Fibroblast of lung (primary cell): ENCODE measurements at regions not wholly inside any gene's neighbourhood (a gene's known extent, or its start where the extent isn't known, plus 50 kb on each side); places are given as distances from the start of the nearest gene placed in this dataset.

Experiments used
- DNase-seq, 2 donors: peaks; one replicate each; pipeline versions ENCODE4 v3.0.0 to v3.0.0-alpha.2; 2010; ENCODE audit warnings: low read depth in 2 of 2
- H2AFZ ChIP-seq: 2 replicates; pipeline ENCODE4 v1.5.1; 2012; ENCODE audit warnings: low read length, control low read depth, inconsistent platforms
- H3K27ac ChIP-seq: 2 replicates; pipeline ENCODE4 v1.5.1; 2011; ENCODE audit warnings: low read length, control low read depth; ENCODE audit not compliant: insufficient read depth
- H3K27me3 ChIP-seq: 2 replicates; pipeline ENCODE4 v1.5.1; 2011; ENCODE audit warnings: mild to moderate bottlenecking, low read length; ENCODE audit not compliant: control insufficient read depth, insufficient read depth
- H3K36me3 ChIP-seq: 2 replicates; pipeline ENCODE4 v1.5.1; 2011; ENCODE audit warnings: low read length; ENCODE audit not compliant: control insufficient read depth, insufficient read depth
- H3K4me1 ChIP-seq: 2 replicates; pipeline ENCODE4 v1.5.1; 2011; ENCODE audit warnings: low read length; ENCODE audit not compliant: control insufficient read depth, insufficient read depth; ENCODE audit errors: extremely low read depth
- H3K4me2 ChIP-seq: 2 replicates; pipeline ENCODE4 v1.5.1; 2011; ENCODE audit warnings: low read length, control low read depth; ENCODE audit not compliant: insufficient read depth; ENCODE audit errors: extremely low read depth
- H3K4me3 ChIP-seq, 4 experiments: fragments of 200-600 bp in 1 of 4; sonication (generic) in 1 of 4; replicated peaks in 1 of 4; 2 replicates each; pipeline ENCODE4 v1.5.1; 2011 to 2016; ENCODE audit warnings: low read length in 4 of 4, low read depth in 3 of 4, mild to moderate bottlenecking in 3 of 4, control low read depth in 2 of 4, inconsistent platforms in 1 of 4, mixed read lengths in 1 of 4; ENCODE audit not compliant: insufficient read depth in 1 of 4; ENCODE audit errors: control extremely low read depth in 1 of 4
- H3K79me2 ChIP-seq: 2 replicates; pipeline ENCODE4 v1.5.1; 2012; ENCODE audit warnings: mild to moderate bottlenecking, low read length, inconsistent platforms; ENCODE audit not compliant: control insufficient read depth, insufficient read depth
- H3K9ac ChIP-seq: 2 replicates; pipeline ENCODE4 v1.5.1; 2011; ENCODE audit warnings: mild to moderate bottlenecking, low read length, control low read depth; ENCODE audit not compliant: insufficient read depth
- H3K9me3 ChIP-seq: 2 replicates; pipeline ENCODE4 v1.5.1; 2012; ENCODE audit warnings: low read depth, low read length; ENCODE audit not compliant: control insufficient read depth, insufficient read depth
- H4K20me1 ChIP-seq: 2 replicates; pipeline ENCODE4 v1.5.1; 2011; ENCODE audit warnings: low read length; ENCODE audit not compliant: control insufficient read depth, insufficient read depth; ENCODE audit errors: extremely low read depth
- CTCF ChIP-seq, 2 donors: IDR thresholded peaks in 1 of 2; conservative IDR thresholded peaks in 1 of 2; 1 replicate in 1 of 2; 2 replicates in 1 of 2; pipeline ENCODE4 v1.5.1; 2011 to 2012; ENCODE audit warnings: low read length in 2 of 2, control low read depth in 1 of 2, inconsistent platforms in 1 of 2, low read depth in 1 of 2, mild to moderate bottlenecking in 1 of 2
- EZH2 ChIP-seq: IDR thresholded peaks from 2 replicates; pipeline ENCODE4 v1.5.1; 2012; ENCODE audit warnings: low read length, control low read depth, mild to moderate bottlenecking; ENCODE audit errors: missing control alignments

- no peak for DNase-seq
- no peak overlapping the region for H3K9ac ChIP-seq
- H3K9me3 ChIP-seq: no peaks in the 10 kb centered on the region
- H4K20me1 ChIP-seq: no peaks in the 10 kb centered on the region
- no peak overlapping the region for H2AFZ ChIP-seq
- TF ChIP-seq EZH2 (no peak), CTCF (conservative IDR thresholded peaks at IDR 0.05 in 1 of 2, IDR thresholded peaks at IDR 0.05 in 1 of 2; ENCODE audit: low read depth in 1 of 2, low read length in 2 of 2) (no peak)
- no peaks in the 10 kb centered on the region for H3K27me3 ChIP-seq
- H3K4me1 ChIP-seq: peaks cover 4% of the 10 kb centered on the region
- H3K36me3 ChIP-seq: no peaks in the 10 kb centered on the region
- H3K4me3 ChIP-seq: no peak overlapping the region
- no peak overlapping the region for H3K27ac ChIP-seq
- no peak overlapping the region for H3K4me2 ChIP-seq
- H3K79me2 ChIP-seq: no peaks in the 10 kb centered on the region
Measured at GRCh38 chr9:108389056-108389455, 466.7 kb downstream of the ACTL7B start.

- H2AFZ ChIP-seq: no peak overlapping the region
- H3K27me3 ChIP-seq: no peaks in the 10 kb centered on the region
- peak; percentile 85 to 92 for DNase-seq
- no peak overlapping the region for H3K4me3 ChIP-seq
- no peaks in the 10 kb centered on the region for H3K79me2 ChIP-seq
- no peak for TF ChIP-seq EZH2
- no peak for TF ChIP-seq CTCF (conservative IDR thresholded peaks at IDR 0.05 in 1 of 2, IDR thresholded peaks at IDR 0.05 in 1 of 2; ENCODE audit: low read depth in 1 of 2, low read length in 2 of 2)
- no peaks in the 10 kb centered on the region for H3K36me3 ChIP-seq
- no peak overlapping the region for H3K4me2 ChIP-seq
- no peaks in the 10 kb centered on the region for H4K20me1 ChIP-seq
- H3K9me3 ChIP-seq: no peaks in the 10 kb centered on the region
- H3K4me1 ChIP-seq: peaks cover 4% of the 10 kb centered on the region
- H3K9ac ChIP-seq: no peak overlapping the region
- no peak overlapping the region for H3K27ac ChIP-seq
Measured at GRCh38 chr9:108386859-108387384, 468.9 kb downstream of the ACTL7B start.

DNA sequence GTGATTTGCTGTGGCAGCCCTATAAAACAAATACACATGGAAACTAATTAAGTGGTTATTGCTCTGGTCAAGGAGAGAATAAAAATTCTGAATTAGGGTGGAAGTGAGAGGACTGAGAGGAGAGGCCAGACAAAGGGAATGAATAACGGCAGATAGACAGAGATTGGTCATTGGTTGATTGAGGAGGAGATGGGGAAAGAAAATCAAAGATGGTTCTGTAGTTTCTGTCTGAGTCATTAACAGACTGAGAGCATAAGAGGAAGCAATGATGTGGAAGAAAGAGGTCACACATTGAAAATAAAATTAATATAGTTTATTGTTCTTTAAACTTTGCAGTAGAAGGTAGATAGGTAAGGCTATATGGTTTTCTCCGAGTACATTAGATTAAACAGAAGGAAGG is 469.8 kb downstream of the ACTL7B start:
- DNase-seq: no peak
- Histone ChIP-seq H3K27ac (no peak overlapping the region), H3K4me2 (no peak overlapping the region), H3K9me3 (no peaks in the 10 kb centered on the region), H3K79me2 (no peaks in the 10 kb centered on the region), H3K9ac (no peak overlapping the region), H4K20me1 (no peaks in the 10 kb centered on the region), H3K4me1 (peaks cover 4% of the 10 kb centered on the region), H3K27me3 (no peaks in the 10 kb centered on the region), H2AFZ (no peak overlapping the region), H3K4me3 (no peak overlapping the region), H3K36me3 (no peaks in the 10 kb centered on the region)
- TF ChIP-seq EZH2: no peak
- no peak for TF ChIP-seq CTCF (conservative IDR thresholded peaks at IDR 0.05 in 1 of 2, IDR thresholded peaks at IDR 0.05 in 1 of 2; ENCODE audit: low read depth in 1 of 2, low read length in 2 of 2)
